ENCODE measurements at regions not wholly inside any gene's neighbourhood (a gene's known extent, or its start where the extent isn't known, plus 50 kb on each side); places are given as distances from the start of the nearest gene placed in this dataset.
"Not testable (repeated sequence)": the region's sequence is repeated elsewhere in the genome, so short reads cannot be mapped to it uniquely, and the experiment has no call there.

- DNase-seq, result no peak
These were observed 329.8 kb upstream of the SFSWAP start for GRCh38 chr12:131380965-131381705.

DNA sequence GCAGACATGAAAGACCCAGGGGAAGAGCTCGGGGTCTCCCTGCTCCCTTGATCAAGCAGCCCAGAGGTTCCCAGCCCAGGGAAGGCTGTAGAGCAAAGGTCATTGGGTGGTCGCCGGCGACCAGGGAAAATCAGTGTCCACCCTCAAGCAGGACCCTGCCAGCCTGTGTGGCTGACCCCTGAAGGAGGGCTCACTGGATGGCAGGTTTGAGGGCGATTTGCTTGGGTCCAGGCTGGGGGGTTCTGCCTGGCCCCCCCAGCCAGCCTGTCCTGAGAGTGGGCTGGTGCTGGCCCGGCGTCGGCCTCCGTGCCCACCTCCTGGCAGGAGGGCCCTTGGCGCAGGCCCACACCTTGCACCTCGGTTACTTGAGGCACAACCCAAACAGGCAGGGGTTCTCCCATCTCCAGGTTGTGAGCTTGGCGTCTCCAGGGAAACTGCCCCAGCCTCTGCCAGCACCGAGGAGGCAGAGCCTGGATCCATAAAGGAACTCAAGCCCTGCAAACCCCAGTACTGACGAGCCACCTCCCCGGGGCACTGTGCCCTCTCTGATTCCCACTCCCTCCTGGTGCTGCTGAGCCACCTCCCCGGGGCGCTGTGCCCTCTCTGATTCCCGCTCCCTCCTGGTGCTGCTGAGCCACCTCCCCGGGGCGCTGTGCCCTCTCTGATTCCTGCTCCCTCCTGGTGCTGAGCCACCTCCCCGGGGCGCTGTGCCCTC lies 329.0 kb upstream of the SFSWAP start:
- no peak for DNase-seq

DNA sequence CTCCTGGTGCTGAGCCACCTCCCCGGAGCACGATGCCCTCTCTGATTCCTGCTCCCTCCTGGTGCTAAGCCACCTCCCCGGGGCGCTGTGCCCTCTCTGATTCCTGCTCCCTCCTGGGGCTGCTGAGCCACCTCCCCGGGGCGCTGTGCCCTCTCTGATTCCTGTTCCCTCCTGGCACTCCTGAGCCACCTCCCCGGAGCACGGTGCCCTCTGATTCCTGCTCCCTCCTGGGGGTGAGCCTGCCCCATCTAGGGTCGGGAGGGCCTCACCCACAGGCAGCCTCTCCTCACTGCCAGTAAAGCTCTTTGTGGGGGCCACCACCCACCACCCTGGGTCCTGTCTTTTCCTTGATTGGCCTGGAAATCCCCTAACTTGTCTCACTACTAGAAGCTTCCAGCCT lies 327.6 kb upstream of the SFSWAP start:
- DNase-seq, result no peak

GRCh38 chr12:131383741-131384543 lies 326.9 kb upstream of the SFSWAP start:
- no peak for DNase-seq

DNA sequence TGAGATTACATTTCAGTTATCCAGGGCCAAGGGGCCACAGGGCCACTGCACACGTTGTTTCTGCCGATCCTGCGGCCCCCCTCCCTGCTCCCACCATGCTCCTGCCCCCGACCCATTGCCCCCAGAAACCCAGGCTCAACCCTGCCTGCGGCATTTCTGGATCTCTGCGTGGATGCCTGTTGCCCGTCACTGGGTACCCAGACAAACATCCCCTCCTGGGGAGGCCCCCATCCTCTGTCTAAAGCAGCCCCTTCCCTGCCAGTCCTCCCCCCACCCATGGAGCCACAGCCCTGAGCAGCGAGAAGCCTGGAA lies 326.4 kb upstream of the SFSWAP start:
- DNase-seq, result no peak

DNA sequence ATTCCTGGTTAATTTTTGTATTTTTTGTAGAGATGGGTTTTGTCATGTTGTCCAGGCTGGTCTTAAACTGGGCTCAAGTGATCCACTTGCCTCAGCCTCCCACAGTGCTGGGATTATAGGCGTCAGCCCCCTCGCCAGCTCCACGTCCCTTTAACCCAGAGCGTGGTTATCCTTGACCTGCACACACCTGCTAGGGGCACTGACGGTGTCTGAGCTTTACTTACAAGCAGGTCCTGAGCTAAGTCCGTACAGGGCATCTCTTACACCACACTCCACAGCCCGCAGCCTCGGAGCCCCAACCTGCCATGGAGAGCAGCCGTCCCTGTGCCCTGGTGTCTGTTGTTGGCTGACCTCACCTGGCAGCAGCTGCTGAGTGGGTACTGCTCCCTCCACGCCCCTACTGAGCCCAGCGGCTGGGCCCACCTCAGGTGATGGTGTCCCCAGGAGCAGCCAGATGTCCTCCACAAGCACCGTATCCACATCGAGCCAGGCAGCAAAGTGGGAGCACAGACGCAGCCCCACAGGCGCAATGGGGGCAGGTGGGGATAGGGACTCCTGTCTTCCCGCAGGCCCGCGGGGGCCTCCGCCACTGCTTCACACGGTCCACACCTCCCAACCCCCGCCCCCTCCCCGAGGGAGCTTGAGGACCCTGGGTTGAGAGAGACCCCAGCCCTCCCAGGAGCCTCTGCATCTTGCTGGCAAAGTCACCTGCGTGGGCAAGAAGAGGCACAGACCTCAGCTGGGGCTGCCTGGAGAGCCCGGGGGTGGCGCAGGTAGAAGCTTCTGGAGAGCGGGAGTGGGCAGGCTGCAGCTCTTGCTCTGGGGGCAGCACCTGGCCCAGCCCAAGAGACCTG lies 325.4 kb upstream of the SFSWAP start:
- DNase-seq, result no peak

GRCh38 chr12:131386167-131386521 lies 324.7 kb upstream of the SFSWAP start:
- DNase-seq, result no peak

- DNase-seq, result no peak
These were observed 324.1 kb upstream of the SFSWAP start for GRCh38 chr12:131386781-131387180.

- no peak for DNase-seq
These were observed 323.4 kb upstream of the SFSWAP start for GRCh38 chr12:131387281-131388163.

- peak; percentile 73 for DNase-seq
These were observed 322.5 kb upstream of the SFSWAP start for GRCh38 chr12:131388164-131389053.

GRCh38 chr12:131389054-131390013 lies 321.6 kb upstream of the SFSWAP start:
- no peak for DNase-seq

DNA sequence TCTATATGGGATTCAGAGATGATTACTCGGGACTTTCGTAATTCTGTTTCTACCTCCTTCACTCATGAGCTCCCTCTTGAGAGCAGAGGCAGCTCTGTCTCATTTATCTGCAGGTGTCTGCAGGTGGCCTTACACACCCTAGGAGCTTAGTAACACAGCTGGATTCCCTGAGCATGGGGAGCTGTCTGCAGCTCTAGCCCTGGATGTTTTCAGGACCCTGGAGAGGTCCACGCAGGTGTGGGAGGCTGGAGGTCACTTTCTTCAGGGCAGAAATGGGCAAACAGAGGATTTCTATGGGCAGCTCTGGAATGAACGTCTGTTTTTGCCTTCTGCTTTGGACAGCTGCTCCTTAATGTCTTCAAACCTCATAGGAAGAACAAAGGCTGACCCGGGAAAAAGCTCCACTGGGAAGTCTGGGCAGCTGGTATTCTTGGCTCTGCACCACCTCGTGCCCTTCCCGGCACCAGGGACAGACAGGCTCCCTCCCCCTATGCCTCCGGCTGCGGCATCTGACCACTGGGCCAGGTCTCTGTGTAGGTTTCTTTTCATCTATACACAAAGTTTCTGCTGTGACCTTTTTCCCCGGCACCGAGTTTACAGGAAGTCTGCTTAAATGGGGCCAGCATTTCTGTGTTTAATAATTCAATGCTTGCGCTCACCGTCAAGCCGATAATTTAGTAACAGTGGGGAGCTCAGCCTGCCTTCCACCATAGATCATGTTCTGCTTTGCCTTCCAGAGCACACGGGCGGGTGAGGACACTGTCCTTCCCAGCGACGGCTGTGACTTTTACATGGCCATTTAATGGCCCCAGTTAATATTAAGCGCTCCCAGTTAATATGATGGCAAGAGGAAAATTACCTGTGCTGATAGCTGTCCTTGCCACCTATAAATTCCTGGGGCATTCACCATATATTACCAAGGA lies 320.2 kb upstream of the SFSWAP start:
- DNase-seq, result peak; percentile 28

GRCh38 chr12:131391399-131391798 lies 319.5 kb upstream of the SFSWAP start:
- no peak for DNase-seq

- not testable (repeated sequence) for DNase-seq
These were observed 316.1 kb upstream of the SFSWAP start for GRCh38 chr12:131394752-131395151.

GRCh38 chr12:131395209-131395684 lies 315.6 kb upstream of the SFSWAP start:
- not testable (repeated sequence) for DNase-seq

GRCh38 chr12:131395971-131396573 lies 314.8 kb upstream of the SFSWAP start:
- no peak for DNase-seq

DNA sequence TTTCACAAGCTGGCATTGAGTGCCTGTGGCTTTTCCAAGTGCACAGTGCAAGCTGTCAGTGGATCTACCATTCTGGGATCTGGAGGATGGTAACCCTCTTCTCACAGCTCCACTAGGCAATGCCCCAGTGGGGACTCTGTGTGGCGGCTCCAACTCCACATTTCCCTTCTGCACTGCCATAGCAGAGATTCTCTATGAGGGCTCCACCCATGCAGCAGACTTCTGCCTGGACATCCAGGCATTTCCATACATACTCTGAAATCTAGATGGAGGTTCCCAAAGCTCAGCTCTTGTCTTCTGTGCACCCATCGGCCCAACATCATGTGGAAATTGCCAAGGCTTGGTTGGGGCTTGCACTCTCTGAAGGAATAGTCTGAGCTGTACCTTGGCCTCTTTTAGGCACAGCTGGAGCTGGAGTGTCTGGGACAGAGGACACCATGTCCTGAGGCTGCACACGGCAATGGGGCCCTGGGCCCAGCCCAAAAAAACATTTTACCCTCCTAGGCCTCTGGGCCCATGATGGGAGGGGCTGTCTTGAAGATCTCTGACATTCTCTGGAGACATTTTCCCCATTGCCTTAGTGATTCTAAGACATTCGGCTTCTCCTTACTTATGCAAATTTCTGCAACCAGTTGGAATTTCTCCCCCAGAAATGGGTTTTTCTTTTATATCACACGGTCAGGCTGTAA lies 313.3 kb upstream of the SFSWAP start:
- no peak for DNase-seq

Measured in COR-L47 (cell line).